ENCODE measurements at regions not wholly inside any gene's neighbourhood (a gene's known extent, or its start where the extent isn't known, plus 50 kb on each side); places are given as distances from the start of the nearest gene placed in this dataset.

GRCh38 chr4:126593626-126594025 lies 1039.1 kb upstream of the INTU start:
- TF ChIP-seq POLR2AphosphoS5 (IDR thresholded peaks at IDR 0.05) (no peak), EP300 (IDR thresholded peaks at IDR 0.05) (no peak), POLR2A (IDR thresholded peaks at IDR 0.05) (no peak), CTCF (IDR thresholded peaks at IDR 0.05) (no peak)
- WGBS: 98% methylated on average over 2 of the region's 2 CpGs
- DNase-seq (ENCODE audit: low spot score in 2 of 2): no peak

GRCh38 chr4:126595643-126596042 lies 1037.1 kb upstream of the INTU start:
- H3K4me1 ChIP-seq: no peaks in the 10 kb centered on the region
- no peak for DNase-seq (ENCODE audit: low spot score in 2 of 2)
- no peak overlapping the region for H3K27ac ChIP-seq
- H3K9me3 ChIP-seq: no peaks in the 10 kb centered on the region
- WGBS: 60% methylated on average over 2 of the region's 2 CpGs
- no peaks in the 10 kb centered on the region for H3K36me3 ChIP-seq
- no peak for TF ChIP-seq POLR2AphosphoS5 (IDR thresholded peaks at IDR 0.05)
- TF ChIP-seq CTCF (IDR thresholded peaks at IDR 0.05): no peak
- TF ChIP-seq EP300 (IDR thresholded peaks at IDR 0.05): no peak
- no peak for TF ChIP-seq POLR2A (IDR thresholded peaks at IDR 0.05)
- H3K4me3 ChIP-seq: no peak overlapping the region
- no peaks in the 10 kb centered on the region for H3K27me3 ChIP-seq

More at GRCh38 chr4:126593626-126594025, 1039.1 kb upstream of the INTU start:
- Histone ChIP-seq H3K27ac (no peak overlapping the region), H3K4me3 (no peak overlapping the region), H3K9me3 (no peaks in the 10 kb centered on the region), H3K27me3 (no peaks in the 10 kb centered on the region), H3K4me1 (no peaks in the 10 kb centered on the region), H3K36me3 (no peaks in the 10 kb centered on the region)

- H3K36me3 ChIP-seq: no peaks in the 10 kb centered on the region
- H3K9me3 ChIP-seq: no peaks in the 10 kb centered on the region
- WGBS: 80% methylated on average over 4 of the region's 4 CpGs
- H3K4me3 ChIP-seq: no peak overlapping the region
- no peak for DNase-seq (ENCODE audit: low spot score in 2 of 2)
- no peak overlapping the region for H3K27ac ChIP-seq
- no peaks in the 10 kb centered on the region for H3K4me1 ChIP-seq
- no peaks in the 10 kb centered on the region for H3K27me3 ChIP-seq
- no peak for TF ChIP-seq POLR2A (IDR thresholded peaks at IDR 0.05)
- TF ChIP-seq CTCF (IDR thresholded peaks at IDR 0.05): no peak
- TF ChIP-seq EP300 (IDR thresholded peaks at IDR 0.05): no peak
- no peak for TF ChIP-seq POLR2AphosphoS5 (IDR thresholded peaks at IDR 0.05)
Measured at GRCh38 chr4:126599746-126600145, 1033.0 kb upstream of the INTU start.

- WGBS: 82% methylated on average over 1 of the region's 1 CpG
- TF ChIP-seq POLR2A (IDR thresholded peaks at IDR 0.05) (no peak), POLR2AphosphoS5 (IDR thresholded peaks at IDR 0.05) (no peak), CTCF (IDR thresholded peaks at IDR 0.05) (no peak), EP300 (IDR thresholded peaks at IDR 0.05) (no peak)
- H3K27ac ChIP-seq: no peak overlapping the region
Measured at GRCh38 chr4:126603210-126603609, 1029.5 kb upstream of the INTU start.

GRCh38 chr4:126603825-126604224 lies 1028.9 kb upstream of the INTU start:
- no peaks in the 10 kb centered on the region for H3K27me3 ChIP-seq
- WGBS: 78% methylated on average over 2 of the region's 2 CpGs
- no peak overlapping the region for H3K4me3 ChIP-seq
- no peaks in the 10 kb centered on the region for H3K36me3 ChIP-seq
- H3K27ac ChIP-seq: no peak overlapping the region
- H3K9me3 ChIP-seq: no peaks in the 10 kb centered on the region
- H3K4me1 ChIP-seq: no peaks in the 10 kb centered on the region
- DNase-seq (ENCODE audit: low spot score in 2 of 2): no peak
- no peak for TF ChIP-seq CTCF (IDR thresholded peaks at IDR 0.05)
- no peak for TF ChIP-seq POLR2AphosphoS5 (IDR thresholded peaks at IDR 0.05)
- TF ChIP-seq EP300 (IDR thresholded peaks at IDR 0.05): no peak
- TF ChIP-seq POLR2A (IDR thresholded peaks at IDR 0.05): no peak

More at GRCh38 chr4:126603210-126603609, 1029.5 kb upstream of the INTU start:
- Histone ChIP-seq H3K4me1 (no peaks in the 10 kb centered on the region), H3K9me3 (no peaks in the 10 kb centered on the region), H3K4me3 (no peak overlapping the region), H3K27me3 (no peaks in the 10 kb centered on the region), H3K36me3 (no peaks in the 10 kb centered on the region)
- DNase-seq (ENCODE audit: low spot score in 2 of 2): no peak

All from suprapubic skin (tissue), 4 donors.